HepG2 (cell line): ENCODE measurements at regions not wholly inside any gene's neighbourhood (a gene's known extent, or its start where the extent isn't known, plus 50 kb on each side); places are given as distances from the start of the nearest gene placed in this dataset.

ENCODE experiments used
- ATAC-seq: fragments of 200-7000 bp; cut with Tn5 transposase; 3 replicates; pipeline ENCODE4 v1.9.1; 2020; ENCODE audit warnings: mild to moderate bottlenecking, moderate library complexity
- BruUV-seq: library from RNA; stranded (reverse); fragments of 400-500 nt; replicated peaks from 2 replicates; lab custom pipeline; 2021; lab: Mats Ljungman, UMichigan
- CTCF ChIA-PET: fragments of 300-600 bp; formaldehyde crosslinking; extraction: SDS; loops from one replicate; lab custom pipeline; 2021; ENCODE audit warnings: low total read pairs, inconsistent platforms, low intra/inter-chr PET ratio; lab: Yijun Ruan, JAX
- POLR2A ChIA-PET: fragments of 350-600 bp; sonication (Branson Sonifier 250); formaldehyde crosslinking; loops from one replicate; lab custom pipeline; 2020; ENCODE audit warnings: antibody characterized with exemption, inconsistent platforms; lab: Yijun Ruan, JAX
- DNase-seq: peaks from one replicate; pipeline ENCODE4 v3.0.0-alpha.2; 2015; ENCODE audit warnings: low spot score
- FAIRE-seq: peaks from 3 replicates; lab custom pipeline; 2011; peaks lifted over from hg19 to GRCh38; lab: Jason Lieb, UNC
- H2AFZ ChIP-seq: one replicate; pipeline ENCODE4 v1.6.1; 2011; ENCODE audit warnings: low read length, inconsistent platforms
- H3K27ac ChIP-seq: fragments of 300-600 bp; 3 replicates; pipeline ENCODE4 v1.8.0; 2011; ENCODE audit warnings: mixed run types, mild to moderate bottlenecking, mixed read lengths, low read length, inconsistent platforms; ENCODE audit not compliant: insufficient read depth; ENCODE audit errors: extremely low read length
- H3K27me3 ChIP-seq, 2 experiments: fragments of 200-600 bp in 1 of 2; 2 replicates in 1 of 2; 3 replicates in 1 of 2; pipeline versions ENCODE4 v1.6.0 to v1.8.0; 2011; ENCODE audit warnings: low read length in 2 of 2, mild to moderate bottlenecking in 2 of 2, moderate library complexity in 2 of 2, inconsistent platforms in 1 of 2; ENCODE audit not compliant: insufficient read depth in 2 of 2, control insufficient read depth in 1 of 2
- H3K36me3 ChIP-seq, 2 experiments: fragments of 200-600 bp in 1 of 2; replicated peaks in 1 of 2; 2 replicates in 1 of 2; 3 replicates in 1 of 2; pipeline versions ENCODE4 v1.5.1 to v1.8.0; 2011; ENCODE audit warnings: low read length in 2 of 2, inconsistent platforms in 1 of 2; ENCODE audit not compliant: insufficient read depth in 2 of 2, control insufficient read depth in 1 of 2
- H3K4me1 ChIP-seq: 2 replicates; pipeline ENCODE4 v1.5.1; 2012; ENCODE audit warnings: low read length, inconsistent platforms; ENCODE audit not compliant: insufficient read depth
- H3K4me2 ChIP-seq: 2 replicates; pipeline ENCODE4 v1.6.0; 2011; ENCODE audit warnings: low read depth, low read length, inconsistent platforms
- H3K4me3 ChIP-seq, 3 experiments: fragments of 200-600 bp in 1 of 3; sonication (generic), shearing (Covaris generic) in 1 of 3; replicated peaks in 1 of 3; 2 replicates each; pipeline ENCODE4 v1.5.1; 2011 to 2016; ENCODE audit warnings: low read length in 3 of 3, inconsistent platforms in 2 of 3, low read depth in 2 of 3, mild to moderate bottlenecking in 2 of 3, control low read depth in 1 of 3, mixed read lengths in 1 of 3; ENCODE audit not compliant: insufficient read depth in 1 of 3
- H3K79me2 ChIP-seq: one replicate; pipeline ENCODE4 v1.6.1; 2011; ENCODE audit warnings: low read length, inconsistent platforms; ENCODE audit not compliant: insufficient read depth
- H3K9ac ChIP-seq: 2 replicates; pipeline ENCODE4 v1.6.0; 2011; ENCODE audit warnings: mild to moderate bottlenecking, low read depth, low read length, inconsistent platforms; ENCODE audit not compliant: insufficient read depth
- H3K9me3 ChIP-seq: 2 replicates; pipeline ENCODE4 v1.5.1; 2012; ENCODE audit warnings: mild to moderate bottlenecking, low read length
- H4K20me1 ChIP-seq: 2 replicates; pipeline ENCODE4 v1.6.0; 2011; ENCODE audit warnings: inconsistent platforms, mild to moderate bottlenecking, low read length, moderate library complexity; ENCODE audit not compliant: insufficient read depth
- CREB1 ChIP-seq, 2 experiments: fragments of 450-650 bp in 1 of 2; IDR thresholded peaks; 2 replicates each; pipeline ENCODE4 v1.6.1; 2016 to 2017; ENCODE audit warnings: control low read depth in 1 of 2, mild to moderate bottlenecking in 1 of 2, missing compliant biosample characterization in 1 of 2, missing genetic modification characterization in 1 of 2
- PHF20 ChIP-seq: sonication (generic); formaldehyde crosslinking; IDR thresholded peaks from 2 replicates; pipeline ENCODE4 v1.5.0; 2020; ENCODE audit warnings: mild to moderate bottlenecking, missing genetic modification reagents
- RBM39 ChIP-seq: fragments of 200-400 bp; formaldehyde crosslinking; IDR thresholded peaks from one replicate; pipeline ENCODE4 v1.6.1; 2018; ENCODE audit warnings: antibody characterized with exemption, mild to moderate bottlenecking, low read depth, low read length; ENCODE audit not compliant: poor library complexity, severe bottlenecking
- ZNF709 ChIP-seq: sonication (generic); formaldehyde crosslinking; IDR thresholded peaks from 2 replicates; pipeline ENCODE4 v1.5.0; 2020; ENCODE audit warnings: mild to moderate bottlenecking, missing genetic modification reagents
- WGBS: methylation state at CpG from one replicate; pipeline ENCODE4 v1.1.6; 2017; ENCODE audit warnings: low lambda C conversion rate; 5-methylcytosine and 5-hydroxymethylcytosine counted together
- in situ Hi-C: cut with HindIII; loops from 2 replicates; pipeline ENCODE4 v1.10.0; 2017; ENCODE audit warnings: low pct_unique_long_range_greater_than_20kb; ENCODE audit not compliant: extremely low pct_ligation_motif_present
- intact Hi-C: fragments of 100-400 bp; cut with micrococcal nuclease; formaldehyde crosslinking; loops from one replicate; pipeline ENCODE4 v1.10.0; 2022; ENCODE audit not compliant: unreplicated experiment
- TF ChIP-seq, protein P1 (sequence below): sonication (generic); formaldehyde crosslinking; IDR thresholded peaks from 2 replicates; pipeline ENCODE4 v1.5.1; 2020; ENCODE audit warnings: mild to moderate bottlenecking, missing genetic modification reagents, moderate library complexity

GRCh38 chr18:73409242-73409641 lies 541.5 kb upstream of the NETO1 start:
- ChIA-PET CTCF (no interaction called here), POLR2A (no interaction called here)
- ATAC-seq (no peak), DNase-seq (no peak), FAIRE-seq (no peak)
- Histone ChIP-seq H3K9me3 (no peaks in the 10 kb centered on the region), H3K4me3 (no peak overlapping the region), H4K20me1 (no peaks in the 10 kb centered on the region), H3K79me2 (no peaks in the 10 kb centered on the region), H3K27me3 (no peaks in the 10 kb centered on the region), H2AFZ (no peak overlapping the region), H3K9ac (no peak overlapping the region), H3K27ac (no peak overlapping the region), H3K36me3 (no peaks in the 10 kb centered on the region), H3K4me2 (no peak overlapping the region), H3K4me1 (no peaks in the 10 kb centered on the region)
- BruUV-seq: no TSS peak
- TF ChIP-seq, protein P1, sequence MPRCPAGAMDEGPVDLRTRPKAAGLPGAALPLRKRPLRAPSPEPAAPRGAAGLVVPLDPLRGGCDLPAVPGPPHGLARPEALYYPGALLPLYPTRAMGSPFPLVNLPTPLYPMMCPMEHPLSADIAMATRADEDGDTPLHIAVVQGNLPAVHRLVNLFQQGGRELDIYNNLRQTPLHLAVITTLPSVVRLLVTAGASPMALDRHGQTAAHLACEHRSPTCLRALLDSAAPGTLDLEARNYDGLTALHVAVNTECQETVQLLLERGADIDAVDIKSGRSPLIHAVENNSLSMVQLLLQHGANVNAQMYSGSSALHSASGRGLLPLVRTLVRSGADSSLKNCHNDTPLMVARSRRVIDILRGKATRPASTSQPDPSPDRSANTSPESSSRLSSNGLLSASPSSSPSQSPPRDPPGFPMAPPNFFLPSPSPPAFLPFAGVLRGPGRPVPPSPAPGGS: no peak
- no peak for TF ChIP-seq PHF20 (CRISPR knock-in tag)
- TF ChIP-seq RBM39: no peak
- intact Hi-C loops: no loop called here
- WGBS: 0% methylated on average over 4 of the region's 4 CpGs
- in situ Hi-C loops: no loop called here

GRCh38 chr18:73408469-73408868 lies 540.7 kb upstream of the NETO1 start:
- in situ Hi-C loops (no loop called here), intact Hi-C loops (no loop called here)
- BruUV-seq: no TSS peak
- FAIRE-seq (no peak), ATAC-seq (no peak), DNase-seq (no peak)
- H3K36me3 ChIP-seq: no peaks in the 10 kb centered on the region
- H3K27ac ChIP-seq: no peak overlapping the region
- ChIA-PET POLR2A (no interaction called here), CTCF (no interaction called here)
- H2AFZ ChIP-seq: no peak overlapping the region
- H3K4me3 ChIP-seq: no peak overlapping the region
- H3K9ac ChIP-seq: no peak overlapping the region
- no peaks in the 10 kb centered on the region for H4K20me1 ChIP-seq
- TF ChIP-seq ZNF709 (CRISPR knock-in tag): no peak
- TF ChIP-seq CREB1 (IDR thresholded peaks at IDR 0.05): no peak
- TF ChIP-seq CREB1 (CRISPR knock-in tag; IDR thresholded peaks at IDR 0.05): no peak
- no peaks in the 10 kb centered on the region for H3K4me1 ChIP-seq
- H3K4me2 ChIP-seq: no peak overlapping the region
- no peaks in the 10 kb centered on the region for H3K79me2 ChIP-seq
- 2% methylated on average over 5 of the region's 5 CpGs for WGBS
- no peaks in the 10 kb centered on the region for H3K9me3 ChIP-seq
- no peaks in the 10 kb centered on the region for H3K27me3 ChIP-seq
